22Rv1 (cell line): ENCODE measurements at regions not wholly inside any gene's neighbourhood (a gene's known extent, or its start where the extent isn't known, plus 50 kb on each side); places are given as distances from the start of the nearest gene placed in this dataset.

Experiments
- ZFX ChIP-seq: fragments of 450-650 bp; IDR thresholded peaks from 2 replicates; pipeline ENCODE4 v1.6.1; 2017; ENCODE audit warnings: antibody characterized with exemption, borderline replicate concordance
- TF ChIP-seq, protein P1 (sequence below): fragments of 450-650 bp; IDR thresholded peaks from 2 replicates; pipeline ENCODE4 v1.5.1; 2017; ENCODE audit warnings: mild to moderate bottlenecking

DNA sequence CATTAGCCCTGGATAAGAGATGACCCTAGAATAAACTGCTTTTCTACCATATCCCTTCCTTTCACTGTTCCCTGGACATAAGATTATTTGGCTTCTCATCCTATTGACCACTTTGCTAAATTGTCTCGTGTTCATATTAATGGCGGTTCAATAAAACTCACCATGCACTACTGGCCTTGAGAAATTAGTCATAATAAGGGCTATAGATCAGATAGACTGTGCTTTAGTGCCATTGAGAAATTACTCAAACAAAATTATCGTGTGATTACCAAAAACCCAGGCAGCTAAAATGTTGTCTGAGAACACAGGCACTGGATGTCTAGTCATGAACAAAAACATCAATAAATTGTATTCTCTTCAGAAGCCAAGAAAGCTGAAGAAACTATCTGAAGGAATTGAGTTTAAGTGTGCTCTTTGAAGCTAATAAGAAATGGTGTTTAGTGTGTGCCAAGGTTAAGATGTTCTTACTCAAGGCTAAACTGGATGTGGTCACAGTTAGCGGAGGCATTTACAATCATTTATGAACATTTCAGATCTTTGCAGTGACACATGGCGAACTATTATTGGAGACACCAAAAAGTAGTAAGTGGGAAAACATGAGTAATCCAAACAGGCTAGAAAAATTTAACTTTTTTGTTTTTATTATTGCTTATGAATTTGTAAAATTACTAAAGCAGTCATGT, 460.4 kb upstream of the RORB start:
- TF ChIP-seq, protein P1, sequence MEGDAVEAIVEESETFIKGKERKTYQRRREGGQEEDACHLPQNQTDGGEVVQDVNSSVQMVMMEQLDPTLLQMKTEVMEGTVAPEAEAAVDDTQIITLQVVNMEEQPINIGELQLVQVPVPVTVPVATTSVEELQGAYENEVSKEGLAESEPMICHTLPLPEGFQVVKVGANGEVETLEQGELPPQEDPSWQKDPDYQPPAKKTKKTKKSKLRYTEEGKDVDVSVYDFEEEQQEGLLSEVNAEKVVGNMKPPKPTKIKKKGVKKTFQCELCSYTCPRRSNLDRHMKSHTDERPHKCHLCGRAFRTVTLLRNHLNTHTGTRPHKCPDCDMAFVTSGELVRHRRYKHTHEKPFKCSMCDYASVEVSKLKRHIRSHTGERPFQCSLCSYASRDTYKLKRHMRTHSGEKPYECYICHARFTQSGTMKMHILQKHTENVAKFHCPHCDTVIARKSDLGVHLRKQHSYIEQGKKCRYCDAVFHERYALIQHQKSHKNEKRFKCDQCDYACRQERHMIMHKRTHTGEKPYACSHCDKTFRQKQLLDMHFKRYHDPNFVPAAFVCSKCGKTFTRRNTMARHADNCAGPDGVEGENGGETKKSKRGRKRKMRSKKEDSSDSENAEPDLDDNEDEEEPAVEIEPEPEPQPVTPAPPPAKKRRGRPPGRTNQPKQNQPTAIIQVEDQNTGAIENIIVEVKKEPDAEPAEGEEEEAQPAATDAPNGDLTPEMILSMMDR = no peak
- no peak for TF ChIP-seq ZFX
